ENCODE measurements at regions not wholly inside any gene's neighbourhood (a gene's known extent, or its start where the extent isn't known, plus 50 kb on each side); places are given as distances from the start of the nearest gene placed in this dataset.

DNA sequence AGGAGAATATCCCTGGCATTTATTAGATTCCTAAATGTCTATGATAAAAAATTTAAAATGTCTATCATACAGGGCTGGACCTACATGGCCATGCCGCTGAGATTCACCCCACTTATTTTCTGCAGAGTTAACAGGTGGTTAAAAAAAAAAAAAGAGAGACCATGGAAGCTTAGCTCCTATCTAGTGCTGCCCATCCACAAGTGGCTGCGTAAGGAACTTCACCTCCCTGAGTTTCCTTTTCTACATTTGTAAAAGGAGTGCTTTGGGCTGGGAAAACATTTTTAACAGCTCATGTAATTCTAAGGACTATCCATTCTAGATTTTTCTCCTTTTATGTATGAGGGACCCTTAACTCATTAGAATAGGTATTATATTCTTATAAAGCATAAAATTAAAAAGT lies 534.1 kb downstream of the MMUT start:
- TF ChIP-seq, protein P1, sequence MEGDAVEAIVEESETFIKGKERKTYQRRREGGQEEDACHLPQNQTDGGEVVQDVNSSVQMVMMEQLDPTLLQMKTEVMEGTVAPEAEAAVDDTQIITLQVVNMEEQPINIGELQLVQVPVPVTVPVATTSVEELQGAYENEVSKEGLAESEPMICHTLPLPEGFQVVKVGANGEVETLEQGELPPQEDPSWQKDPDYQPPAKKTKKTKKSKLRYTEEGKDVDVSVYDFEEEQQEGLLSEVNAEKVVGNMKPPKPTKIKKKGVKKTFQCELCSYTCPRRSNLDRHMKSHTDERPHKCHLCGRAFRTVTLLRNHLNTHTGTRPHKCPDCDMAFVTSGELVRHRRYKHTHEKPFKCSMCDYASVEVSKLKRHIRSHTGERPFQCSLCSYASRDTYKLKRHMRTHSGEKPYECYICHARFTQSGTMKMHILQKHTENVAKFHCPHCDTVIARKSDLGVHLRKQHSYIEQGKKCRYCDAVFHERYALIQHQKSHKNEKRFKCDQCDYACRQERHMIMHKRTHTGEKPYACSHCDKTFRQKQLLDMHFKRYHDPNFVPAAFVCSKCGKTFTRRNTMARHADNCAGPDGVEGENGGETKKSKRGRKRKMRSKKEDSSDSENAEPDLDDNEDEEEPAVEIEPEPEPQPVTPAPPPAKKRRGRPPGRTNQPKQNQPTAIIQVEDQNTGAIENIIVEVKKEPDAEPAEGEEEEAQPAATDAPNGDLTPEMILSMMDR (IDR thresholded peaks at IDR 0.05; ENCODE audit: low read depth, low read length): no peak
- TF ChIP-seq, protein P2, sequence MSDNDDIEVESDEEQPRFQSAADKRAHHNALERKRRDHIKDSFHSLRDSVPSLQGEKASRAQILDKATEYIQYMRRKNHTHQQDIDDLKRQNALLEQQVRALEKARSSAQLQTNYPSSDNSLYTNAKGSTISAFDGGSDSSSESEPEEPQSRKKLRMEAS (IDR thresholded peaks at IDR 0.05; ENCODE audit: low read depth, low read length): no peak
- no peak for TF ChIP-seq POLR2A (IDR thresholded peaks at IDR 0.05; ENCODE audit: extremely low read depth, insufficient read length)
- no peak for TF ChIP-seq MYC (IDR thresholded peaks at IDR 0.05; ENCODE audit: low read depth, low read length)

All from NB4 (cell line).